HG02870 (cell line): ENCODE measurements at regions not wholly inside any gene's neighbourhood (a gene's known extent, or its start where the extent isn't known, plus 50 kb on each side); places are given as distances from the start of the nearest gene placed in this dataset.

Source experiments
- ATAC-seq: cut with Tn5 transposase; IDR thresholded peaks from one replicate; pipeline ENCODE4 v1.9.1; 2021; ENCODE audit warnings: mild to moderate bottlenecking, moderate library complexity; ENCODE audit not compliant: unreplicated experiment

GRCh38 chr2:226581661-226582060 is 218.0 kb downstream of the IRS1 start:
- no peak for ATAC-seq

GRCh38 chr2:226581004-226581403 is 218.6 kb downstream of the IRS1 start:
- no peak for ATAC-seq

GRCh38 chr2:226580403-226580802 is 219.2 kb downstream of the IRS1 start:
- no peak for ATAC-seq

- no peak for ATAC-seq
Measured at GRCh38 chr2:226579519-226579918, 220.1 kb downstream of the IRS1 start.

- ATAC-seq = no peak
Measured at GRCh38 chr2:226578879-226579278, 220.7 kb downstream of the IRS1 start.

- ATAC-seq = no peak
Measured at GRCh38 chr2:226578373-226578772, 221.2 kb downstream of the IRS1 start.

GRCh38 chr2:226575928-226576327 is 223.7 kb downstream of the IRS1 start:
- no peak for ATAC-seq

- no peak for ATAC-seq
Measured at GRCh38 chr2:226573158-226573557, 226.5 kb downstream of the IRS1 start.

GRCh38 chr2:226564667-226565066 is 235.0 kb downstream of the IRS1 start:
- ATAC-seq = no peak

GRCh38 chr2:226561962-226562361 is 237.7 kb downstream of the IRS1 start:
- ATAC-seq = no peak

GRCh38 chr2:226560325-226560724 is 239.3 kb downstream of the IRS1 start:
- ATAC-seq = no peak

GRCh38 chr2:226559536-226559935 is 240.1 kb downstream of the IRS1 start:
- no peak for ATAC-seq

GRCh38 chr2:226558418-226558817 is 241.2 kb downstream of the IRS1 start:
- no peak for ATAC-seq

- no peak for ATAC-seq
Measured at GRCh38 chr2:226556050-226556449, 243.6 kb downstream of the IRS1 start.

GRCh38 chr2:226554701-226555100 is 244.9 kb downstream of the IRS1 start:
- ATAC-seq = no peak

GRCh38 chr2:226553333-226553732 is 246.3 kb downstream of the IRS1 start:
- no peak for ATAC-seq

GRCh38 chr2:226552571-226553285 is 246.9 kb downstream of the IRS1 start:
- no peak for ATAC-seq

GRCh38 chr2:226551522-226552250 is 247.9 kb downstream of the IRS1 start:
- no peak for ATAC-seq

- no peak for ATAC-seq
Measured at GRCh38 chr2:226550801-226551200, 248.8 kb downstream of the IRS1 start.

- no peak for ATAC-seq
Measured at GRCh38 chr2:226548732-226549131, 250.9 kb downstream of the IRS1 start.

GRCh38 chr2:226544596-226545210 is 254.9 kb downstream of the IRS1 start:
- no peak for ATAC-seq
